Hematopoietic multipotent progenitor cell treated with erythropoietin and hydrocortisone succinate and interleukin-3 and kit ligand, for 17 days (in vitro differentiated cells): ENCODE measurements at regions not wholly inside any gene's neighbourhood (a gene's known extent, or its start where the extent isn't known, plus 50 kb on each side); places are given as distances from the start of the nearest gene placed in this dataset.

Experiments used
- DNase-seq: peaks from one replicate; pipeline ENCODE4 v3.0.0-alpha.2; 2015; ENCODE audit warnings: low spot score

- no peak for DNase-seq
Measured at GRCh38 chr3:188097791-188098190, 56.2 kb upstream of the LPP start.

GRCh38 chr3:188099907-188100306 is 54.0 kb upstream of the LPP start:
- DNase-seq, result no peak

- no peak for DNase-seq
Measured at GRCh38 chr3:188102861-188103547, 51.0 kb upstream of the LPP start.

GRCh38 chr3:188104050-188104449 is 49.9 kb upstream of the LPP start:
- no peak for DNase-seq
